Rectal smooth muscle tissue (tissue), 1 donor: ENCODE measurements at regions not wholly inside any gene's neighbourhood (a gene's known extent, or its start where the extent isn't known, plus 50 kb on each side); places are given as distances from the start of the nearest gene placed in this dataset.
"Not testable (repeated sequence)": the region's sequence is repeated elsewhere in the genome, so short reads cannot be mapped to it uniquely, and the experiment has no call there.

ENCODE experiments used
- H3K27ac ChIP-seq: one replicate; pipeline ENCODE4 v1.7.0; 2013; ENCODE audit warnings: low read depth, low read length, inconsistent platforms
- H3K27me3 ChIP-seq: one replicate; pipeline ENCODE4 v1.7.0; 2013; ENCODE audit warnings: low read length; ENCODE audit not compliant: control insufficient read depth, insufficient read depth
- H3K36me3 ChIP-seq: one replicate; pipeline ENCODE4 v1.7.0; 2013; ENCODE audit warnings: low read length; ENCODE audit not compliant: control insufficient read depth, insufficient read depth
- H3K4me1 ChIP-seq: one replicate; pipeline ENCODE4 v1.7.0; 2013; ENCODE audit warnings: low read length; ENCODE audit not compliant: control insufficient read depth, insufficient read depth
- H3K4me3 ChIP-seq: one replicate; pipeline ENCODE4 v1.7.0; 2013; ENCODE audit warnings: low read length
- H3K9ac ChIP-seq: one replicate; pipeline ENCODE4 v1.7.0; 2013; ENCODE audit warnings: low read length

GRCh38 chr16:54879681-54880080, 51.0 kb upstream of the IRX5 start:
- Histone ChIP-seq H3K27me3 (no peaks in the 10 kb centered on the region), H3K4me1 (no peaks in the 10 kb centered on the region), H3K9ac (no peak overlapping the region), H3K4me3 (no peak overlapping the region), H3K27ac (no peak overlapping the region), H3K36me3 (no peaks in the 10 kb centered on the region)

DNA sequence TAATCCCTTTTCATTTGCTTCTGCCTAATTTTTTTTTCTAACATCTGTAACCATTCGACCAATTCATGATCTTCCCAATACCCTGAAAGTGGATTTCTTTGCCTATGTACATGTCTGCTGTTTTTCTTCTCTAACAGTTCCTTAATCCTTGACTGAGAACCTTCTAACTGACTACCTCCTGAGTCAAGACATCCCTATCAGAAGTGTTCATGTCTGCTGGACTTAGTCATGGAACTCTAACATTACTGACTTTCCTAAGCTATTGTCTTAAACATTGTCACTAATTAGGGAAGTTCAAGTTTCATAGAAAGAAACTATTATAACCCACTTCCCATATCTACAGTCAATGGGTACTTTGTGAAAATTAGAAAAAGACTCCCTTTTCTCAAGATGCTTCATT, 52.4 kb upstream of the IRX5 start:
- Histone ChIP-seq H3K4me1 (no peaks in the 10 kb centered on the region), H3K27ac (no peak overlapping the region), H3K9ac (no peak overlapping the region), H3K27me3 (no peaks in the 10 kb centered on the region), H3K36me3 (no peaks in the 10 kb centered on the region), H3K4me3 (no peak overlapping the region)

- Histone ChIP-seq H3K27me3 (no peaks in the 10 kb centered on the region), H3K36me3 (no peaks in the 10 kb centered on the region), H3K4me3 (no peak overlapping the region), H3K27ac (no peak overlapping the region), H3K4me1 (no peaks in the 10 kb centered on the region), H3K9ac (no peak overlapping the region)
Observed at GRCh38 chr16:54875443-54875842, 55.2 kb upstream of the IRX5 start.

DNA sequence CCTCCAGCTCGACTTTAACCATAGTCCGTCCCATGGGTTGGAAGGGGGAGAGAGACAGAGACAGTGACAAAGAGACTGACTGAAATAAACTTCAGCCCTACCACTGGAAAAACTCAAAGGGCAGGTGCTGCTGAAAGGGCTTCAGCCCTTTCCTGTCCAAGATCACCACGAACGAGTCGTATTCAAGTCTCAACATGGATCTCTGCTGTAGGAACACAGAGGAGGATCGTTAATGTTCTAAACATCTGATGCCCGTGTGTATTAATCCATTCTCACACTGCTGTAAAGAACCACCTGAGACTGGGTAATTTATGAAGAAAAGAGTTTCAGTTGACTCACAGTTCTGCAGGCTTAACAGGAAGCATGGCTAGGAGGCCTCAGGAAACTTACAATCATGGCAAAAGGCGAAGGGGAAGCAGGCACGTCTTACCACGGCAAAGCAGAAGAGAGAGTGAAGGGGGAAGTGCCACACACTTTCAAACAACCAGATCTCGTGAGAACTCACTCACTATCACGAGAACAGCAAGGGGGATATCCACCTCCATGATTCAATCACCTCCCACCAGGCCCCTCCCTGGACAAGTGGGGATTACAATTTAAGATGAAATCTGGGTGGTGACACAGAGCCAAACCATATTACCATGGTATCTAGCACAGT, 56.8 kb upstream of the IRX5 start:
- not testable (repeated sequence) for H3K27me3 ChIP-seq, H3K27ac ChIP-seq, H3K36me3 ChIP-seq, H3K9ac ChIP-seq, H3K4me1 ChIP-seq, H3K4me3 ChIP-seq

- Histone ChIP-seq H3K27ac (no peak overlapping the region), H3K4me1 (no peaks in the 10 kb centered on the region), H3K27me3 (no peaks in the 10 kb centered on the region), H3K9ac (no peak overlapping the region), H3K4me3 (no peak overlapping the region), H3K36me3 (no peaks in the 10 kb centered on the region)
Observed at GRCh38 chr16:54873071-54873470, 57.6 kb upstream of the IRX5 start.

- H3K9ac ChIP-seq = no peak overlapping the region
- H3K27me3 ChIP-seq = no peaks in the 10 kb centered on the region
- H3K27ac ChIP-seq = no peak overlapping the region
- H3K4me1 ChIP-seq = no peaks in the 10 kb centered on the region
- H3K36me3 ChIP-seq = no peaks in the 10 kb centered on the region
- H3K4me3 ChIP-seq = no peak overlapping the region
Observed at GRCh38 chr16:54870151-54870550, 60.5 kb upstream of the IRX5 start.

- H3K36me3 ChIP-seq = no peaks in the 10 kb centered on the region
- H3K27ac ChIP-seq = no peak overlapping the region
- H3K9ac ChIP-seq = no peak overlapping the region
- no peak overlapping the region for H3K4me3 ChIP-seq
- no peaks in the 10 kb centered on the region for H3K27me3 ChIP-seq
- H3K4me1 ChIP-seq = no peaks in the 10 kb centered on the region
Observed at GRCh38 chr16:54867302-54867832, 63.3 kb upstream of the IRX5 start.

DNA sequence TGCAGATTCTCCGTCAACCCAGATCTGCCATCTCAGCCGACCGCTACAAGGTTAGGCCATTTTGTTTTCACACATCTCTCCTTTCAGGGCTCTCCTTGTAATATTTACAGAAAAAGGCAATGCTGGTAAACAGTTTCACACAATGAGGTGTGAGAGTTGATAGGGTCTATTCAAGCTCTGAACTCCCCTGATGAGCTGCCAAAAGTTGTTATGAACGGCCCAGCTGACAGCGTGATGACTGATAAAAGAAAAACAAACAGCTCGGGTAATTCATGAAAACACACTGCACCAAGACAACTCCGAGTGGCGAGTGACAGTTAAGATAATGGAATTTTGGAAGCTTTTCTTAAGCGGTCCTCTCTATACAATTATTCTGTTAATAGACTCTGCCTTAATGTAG, 68.1 kb upstream of the IRX5 start:
- Histone ChIP-seq H3K4me3 (no peak overlapping the region), H3K4me1 (no peaks in the 10 kb centered on the region)

DNA sequence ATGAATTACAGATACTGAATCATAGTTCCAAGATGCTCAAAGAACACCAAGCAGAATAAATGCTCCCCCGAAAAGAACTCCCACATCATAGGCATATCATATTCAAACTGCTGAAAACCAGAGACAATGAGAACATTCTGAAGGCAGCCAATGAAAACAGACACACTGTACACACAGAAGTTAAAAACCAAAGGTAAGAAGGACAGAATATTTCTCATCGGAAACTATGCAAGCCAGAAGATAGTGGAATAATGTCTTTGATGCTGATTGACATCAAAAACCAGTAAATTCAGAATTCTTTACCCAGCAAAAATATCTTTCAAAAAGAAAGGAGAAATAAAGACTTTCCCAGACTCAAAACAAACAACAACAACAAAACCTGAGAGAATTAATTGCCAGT, 73.8 kb upstream of the IRX5 start:
- Histone ChIP-seq H3K27me3 (no peaks in the 10 kb centered on the region), H3K27ac (no peak overlapping the region), H3K4me1 (no peaks in the 10 kb centered on the region), H3K36me3 (no peaks in the 10 kb centered on the region), H3K9ac (no peak overlapping the region), H3K4me3 (no peak overlapping the region)

More for the DNA sequence above, 68.1 kb upstream of the IRX5 start:
- Histone ChIP-seq H3K9ac (no peak overlapping the region), H3K36me3 (no peaks in the 10 kb centered on the region), H3K27ac (no peak overlapping the region), H3K27me3 (no peaks in the 10 kb centered on the region)

- Histone ChIP-seq H3K27ac (no peak overlapping the region), H3K36me3 (no peaks in the 10 kb centered on the region), H3K27me3 (no peaks in the 10 kb centered on the region), H3K4me3 (no peak overlapping the region), H3K4me1 (no peaks in the 10 kb centered on the region), H3K9ac (no peak overlapping the region)
Observed at GRCh38 chr16:54847609-54848008, 83.1 kb upstream of the IRX5 start.

- Histone ChIP-seq H3K27me3 (no peaks in the 10 kb centered on the region), H3K27ac (no peak overlapping the region), H3K9ac (no peak overlapping the region), H3K4me1 (no peaks in the 10 kb centered on the region), H3K4me3 (no peak overlapping the region), H3K36me3 (no peaks in the 10 kb centered on the region)
Observed at GRCh38 chr16:54847207-54847606, 83.5 kb upstream of the IRX5 start.

- Histone ChIP-seq H3K27me3 (no peaks in the 10 kb centered on the region), H3K36me3 (no peaks in the 10 kb centered on the region), H3K27ac (no peak overlapping the region), H3K4me1 (no peaks in the 10 kb centered on the region), H3K9ac (no peak overlapping the region), H3K4me3 (no peak overlapping the region)
Observed at GRCh38 chr16:54846766-54847165, 83.9 kb upstream of the IRX5 start.

- H3K9ac ChIP-seq = no peak overlapping the region
- H3K4me1 ChIP-seq = no peaks in the 10 kb centered on the region
- no peaks in the 10 kb centered on the region for H3K36me3 ChIP-seq
- no peak overlapping the region for H3K27ac ChIP-seq
- H3K27me3 ChIP-seq = no peaks in the 10 kb centered on the region
- no peak overlapping the region for H3K4me3 ChIP-seq
Observed at GRCh38 chr16:54843424-54843750, 87.3 kb upstream of the IRX5 start.
